Caco-2 (cell line): ENCODE measurements at regions not wholly inside any gene's neighbourhood (a gene's known extent, or its start where the extent isn't known, plus 50 kb on each side); places are given as distances from the start of the nearest gene placed in this dataset.

Experiments
- BruUV-seq: library from RNA; stranded (reverse); fragments of 400-500 nt; replicated peaks from 2 replicates; lab custom pipeline; 2021; lab: Mats Ljungman, UMichigan
- CTCF ChIA-PET: fragments of 300-600 bp; sonication (Branson Sonifier 250); formaldehyde crosslinking; loops from one replicate; lab custom pipeline; 2022; ENCODE audit warnings: antibody characterized with exemption; lab: Charles Lee
- POLR2A ChIA-PET: fragments of 300-600 bp; sonication (Branson Sonifier 250); formaldehyde crosslinking; loops from one replicate; lab custom pipeline; 2022; ENCODE audit warnings: antibody characterized with exemption; lab: Charles Lee
- DNase-seq, 2 experiments: peaks; one replicate each; pipeline versions ENCODE4 v3.0.0 to v3.0.0-alpha.2; 2020 to 2022
- H3K27me3 ChIP-seq: replicated peaks from 2 replicates; pipeline ENCODE4 v1.6.0; 2011; ENCODE audit warnings: low read length; ENCODE audit not compliant: control insufficient read depth, insufficient read depth
- H3K36me3 ChIP-seq: 2 replicates; pipeline ENCODE4 v1.5.1; 2011; ENCODE audit warnings: low read length; ENCODE audit not compliant: control insufficient read depth, insufficient read depth
- H3K4me1 ChIP-seq: fragments of 250-450 bp; sonication (Bioruptor Pico); 2 replicates; pipeline ENCODE4 v1.5.1; 2020; ENCODE audit warnings: mild to moderate bottlenecking
- H3K4me3 ChIP-seq: 2 replicates; pipeline ENCODE4 v1.5.1; 2011; ENCODE audit warnings: low read depth, mild to moderate bottlenecking, control low read depth, low read length
- H3K9me3 ChIP-seq: fragments of 250-450 bp; sonication (Bioruptor Pico); 2 replicates; pipeline ENCODE4 v1.5.1; 2020; ENCODE audit warnings: mild to moderate bottlenecking, moderate library complexity
- H3K27ac Mint-ChIP-seq: one replicate; pipeline ENCODE4 v1.8.0; 2022; ENCODE audit warnings: mixed read lengths; ENCODE audit not compliant: unreplicated experiment
- H3K27me3 Mint-ChIP-seq: one replicate; pipeline ENCODE4 v1.8.0; 2022; ENCODE audit warnings: mixed read lengths; ENCODE audit not compliant: insufficient read depth, unreplicated experiment
- H3K36me3 Mint-ChIP-seq: one replicate; pipeline ENCODE4 v1.8.0; 2022; ENCODE audit warnings: mild to moderate bottlenecking, mixed read lengths; ENCODE audit not compliant: insufficient read depth, unreplicated experiment
- H3K4me1 Mint-ChIP-seq: one replicate; pipeline ENCODE4 v1.8.0; 2022; ENCODE audit warnings: low read depth, mixed read lengths; ENCODE audit not compliant: unreplicated experiment
- H3K4me3 Mint-ChIP-seq: one replicate; pipeline ENCODE4 v1.8.0; 2022; ENCODE audit warnings: mild to moderate bottlenecking, moderate library complexity, mixed read lengths; ENCODE audit not compliant: unreplicated experiment
- H3K9me3 Mint-ChIP-seq: one replicate; pipeline ENCODE4 v1.8.0; 2022; ENCODE audit warnings: mixed read lengths; ENCODE audit not compliant: unreplicated experiment
- CTCF ChIP-seq, 2 experiments: fragments of 200-600 bp in 1 of 2; IDR thresholded peaks; 1 replicate in 1 of 2; 2 replicates in 1 of 2; pipeline versions ENCODE4 v1.5.1 to v1.8.0; 2011 to 2022; ENCODE audit warnings: antibody characterized with exemption in 1 of 2, control low read depth in 1 of 2, inconsistent platforms in 1 of 2, low read depth in 1 of 2, low read length in 1 of 2, mild to moderate bottlenecking in 1 of 2, moderate library complexity in 1 of 2; ENCODE audit not compliant: insufficient read depth in 1 of 2, severe bottlenecking in 1 of 2, unreplicated experiment in 1 of 2
- intact Hi-C: fragments of 100-400 bp; cut with micrococcal nuclease; formaldehyde crosslinking; loops from one replicate; pipeline ENCODE4 v1.10.0; 2022; ENCODE audit not compliant: unreplicated experiment

DNA sequence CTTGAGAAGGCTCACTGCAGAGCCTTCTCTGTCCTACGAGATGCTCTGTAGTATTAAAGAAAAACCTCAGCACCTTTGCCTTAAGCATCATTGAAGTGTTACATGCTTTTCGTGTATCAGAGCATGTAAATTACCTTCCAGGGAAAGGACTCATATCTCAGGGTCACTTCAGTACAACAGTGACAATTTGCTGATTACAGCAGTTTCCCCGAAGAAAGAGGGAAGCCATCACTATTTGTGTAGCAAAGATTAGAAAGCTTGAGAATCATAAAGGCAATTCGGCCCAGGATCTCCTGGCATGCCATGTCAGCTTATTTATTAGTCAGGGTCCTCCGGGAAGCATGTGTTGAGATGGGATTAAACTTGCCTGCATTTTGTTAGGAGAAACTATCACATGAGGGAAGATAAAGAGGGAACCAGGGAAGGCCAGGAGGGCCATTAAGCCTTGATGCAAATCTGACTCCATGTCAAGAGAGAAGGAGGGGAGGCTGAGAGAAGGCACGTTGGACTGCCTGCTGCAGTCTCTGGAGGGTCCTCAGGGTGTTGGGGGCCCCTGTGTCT lies 55.2 kb upstream of the KCNJ6 start:
- Mint-ChIP-seq H3K27ac (no peak overlapping the region), H3K27me3 (peaks cover 8% of the 10 kb centered on the region), H3K9me3 (no peaks in the 10 kb centered on the region), H3K4me3 (no peak overlapping the region), H3K36me3 (no peaks in the 10 kb centered on the region), H3K4me1 (no peaks in the 10 kb centered on the region)
- BruUV-seq, result no TSS peak
- no peaks in the 10 kb centered on the region for H3K9me3 ChIP-seq
- H3K27me3 ChIP-seq, result no peaks in the 10 kb centered on the region
- no peak for TF ChIP-seq CTCF (IDR thresholded peaks at IDR 0.05; ENCODE audit: insufficient read depth in 1 of 2, low read depth in 1 of 2, low read length in 1 of 2, severe bottlenecking in 1 of 2, unreplicated experiment in 1 of 2)
- H3K4me3 ChIP-seq, result no peak overlapping the region
- H3K36me3 ChIP-seq, result no peaks in the 10 kb centered on the region
- intact Hi-C loops, result no loop called here
- ChIA-PET CTCF (no interaction called here), POLR2A (no interaction called here)
- H3K4me1 ChIP-seq, result no peaks in the 10 kb centered on the region
- DNase-seq, result no peak

- H3K4me3 ChIP-seq, result no peak overlapping the region
- no peak for DNase-seq
- H3K4me1 Mint-ChIP-seq, result no peaks in the 10 kb centered on the region
- intact Hi-C loops, result no loop called here
- H3K36me3 Mint-ChIP-seq, result no peaks in the 10 kb centered on the region
- H3K27ac Mint-ChIP-seq, result no peak overlapping the region
- BruUV-seq, result no TSS peak
- no peaks in the 10 kb centered on the region for H3K4me1 ChIP-seq
- H3K4me3 Mint-ChIP-seq, result no peak overlapping the region
- H3K9me3 ChIP-seq, result no peaks in the 10 kb centered on the region
- peaks cover 9% of the 10 kb centered on the region for H3K27me3 Mint-ChIP-seq
- TF ChIP-seq CTCF (IDR thresholded peaks at IDR 0.05; ENCODE audit: insufficient read depth in 1 of 2, low read depth in 1 of 2, low read length in 1 of 2, severe bottlenecking in 1 of 2, unreplicated experiment in 1 of 2), result no peak
- ChIA-PET CTCF (no interaction called here), POLR2A (no interaction called here)
- H3K36me3 ChIP-seq, result no peaks in the 10 kb centered on the region
- no peaks in the 10 kb centered on the region for H3K27me3 ChIP-seq
- H3K9me3 Mint-ChIP-seq, result no peaks in the 10 kb centered on the region
These were observed 57.8 kb upstream of the KCNJ6 start for GRCh38 chr21:37974081-37974480.

GRCh38 chr21:37982496-37983318 lies 66.5 kb upstream of the KCNJ6 start:
- H3K36me3 Mint-ChIP-seq, result no peaks in the 10 kb centered on the region
- Histone ChIP-seq H3K4me1 (no peaks in the 10 kb centered on the region), H3K9me3 (no peaks in the 10 kb centered on the region), H3K4me3 (no peak overlapping the region), H3K36me3 (no peaks in the 10 kb centered on the region), H3K27me3 (no peaks in the 10 kb centered on the region)
- no peak overlapping the region for H3K27ac Mint-ChIP-seq
- CTCF ChIA-PET, result interaction anchor here (0.6 kb wide), 1 partner anchor 60 kb away, joined by 4 read pairs; no protein-coding TSS in a partner anchor
- no TSS peak for BruUV-seq
- H3K9me3 Mint-ChIP-seq, result no peaks in the 10 kb centered on the region
- no peaks in the 10 kb centered on the region for H3K4me1 Mint-ChIP-seq
- DNase-seq, result no peak
- peaks cover 4% of the 10 kb centered on the region for H3K27me3 Mint-ChIP-seq
- POLR2A ChIA-PET, result no interaction called here
- H3K4me3 Mint-ChIP-seq, result no peak overlapping the region
- TF ChIP-seq CTCF (IDR thresholded peaks at IDR 0.05; ENCODE audit: insufficient read depth in 1 of 2, low read depth in 1 of 2, low read length in 1 of 2, severe bottlenecking in 1 of 2, unreplicated experiment in 1 of 2), result no peak
- intact Hi-C loops, result no loop called here
